Right lung (tissue), 2 donors: ENCODE measurements at regions not wholly inside any gene's neighbourhood (a gene's known extent, or its start where the extent isn't known, plus 50 kb on each side); places are given as distances from the start of the nearest gene placed in this dataset.

Experiments
- DNase-seq, 2 donors: peaks; one replicate each; pipeline ENCODE4 v3.0.0-alpha.2; 2013

DNA sequence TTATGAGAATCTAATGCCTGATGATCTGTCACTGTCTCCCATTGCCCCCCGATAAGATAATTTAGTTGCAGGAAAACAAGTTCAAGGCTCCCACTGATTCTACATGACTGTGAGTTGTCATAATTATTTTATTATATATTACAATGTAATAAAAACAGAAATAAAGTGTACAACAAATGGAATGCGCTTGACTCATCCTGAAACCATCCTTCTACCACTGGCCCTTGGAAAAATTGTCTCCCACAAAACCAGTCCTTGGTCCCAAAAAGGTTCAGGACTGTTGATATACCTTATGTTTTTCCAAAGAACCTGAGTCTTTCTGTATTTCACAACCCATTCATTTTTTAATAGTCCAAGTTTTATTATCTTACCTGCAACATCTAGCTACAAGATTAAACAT lies 403.5 kb downstream of the TAF11L14 start:
- no peak for DNase-seq

DNA sequence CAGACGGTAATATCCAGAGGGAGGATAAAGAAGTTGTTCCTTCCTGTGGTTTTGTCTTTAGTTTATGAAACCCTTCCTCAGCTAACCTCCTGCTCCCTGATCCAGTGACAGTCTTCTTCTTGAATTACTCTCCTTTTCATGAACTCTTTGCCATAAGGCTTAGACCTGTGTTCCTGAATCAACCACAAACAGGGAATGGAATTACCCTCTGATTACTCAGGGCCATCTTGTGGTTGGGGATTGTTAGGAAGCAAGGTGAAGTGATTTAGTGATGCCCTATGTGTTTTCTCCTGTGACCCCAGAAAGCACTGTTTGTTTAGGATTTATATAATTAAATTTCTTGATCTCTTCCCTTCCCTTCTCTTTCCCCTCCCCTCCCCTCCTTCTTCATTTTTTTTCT lies 409.1 kb downstream of the TAF11L14 start:
- no peak for DNase-seq

DNA sequence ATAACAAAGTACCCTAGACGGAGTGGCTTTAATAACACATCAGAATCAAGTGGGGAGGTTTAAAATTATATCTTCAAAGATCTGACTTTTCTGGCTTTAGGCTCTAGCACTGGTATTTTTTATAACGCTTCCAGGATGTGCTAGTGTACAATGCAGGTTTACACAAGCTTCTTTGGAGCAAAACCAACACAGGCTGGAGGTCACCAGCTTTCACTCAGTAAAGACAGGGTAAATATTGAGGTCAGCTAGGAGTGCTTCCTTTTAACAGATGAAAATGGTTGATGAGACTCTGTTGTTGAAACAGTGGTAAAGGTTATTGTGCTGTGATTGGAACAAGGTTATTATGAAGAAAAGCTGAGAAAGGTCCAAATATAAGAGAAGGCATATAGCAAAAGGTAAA lies 414.2 kb downstream of the TAF11L14 start:
- DNase-seq: no peak

DNA sequence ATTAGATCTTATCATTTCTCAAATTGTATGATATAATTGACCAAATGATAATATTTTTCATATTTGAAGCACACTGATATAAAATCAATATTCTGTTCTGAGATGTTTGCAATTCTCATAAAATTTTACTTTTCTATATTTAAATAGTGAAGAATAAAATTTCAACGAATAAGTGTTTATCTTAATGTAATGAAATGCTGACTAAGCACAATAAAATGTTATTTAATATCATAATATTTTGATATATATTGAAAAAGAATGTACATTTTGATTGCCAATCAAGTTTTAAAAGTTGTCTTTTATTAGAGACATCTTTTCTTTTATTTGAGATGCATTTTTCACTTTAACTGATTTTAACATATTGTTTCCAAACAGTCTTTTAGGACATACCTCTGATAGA lies 416.1 kb downstream of the TAF11L14 start:
- no peak for DNase-seq

DNA sequence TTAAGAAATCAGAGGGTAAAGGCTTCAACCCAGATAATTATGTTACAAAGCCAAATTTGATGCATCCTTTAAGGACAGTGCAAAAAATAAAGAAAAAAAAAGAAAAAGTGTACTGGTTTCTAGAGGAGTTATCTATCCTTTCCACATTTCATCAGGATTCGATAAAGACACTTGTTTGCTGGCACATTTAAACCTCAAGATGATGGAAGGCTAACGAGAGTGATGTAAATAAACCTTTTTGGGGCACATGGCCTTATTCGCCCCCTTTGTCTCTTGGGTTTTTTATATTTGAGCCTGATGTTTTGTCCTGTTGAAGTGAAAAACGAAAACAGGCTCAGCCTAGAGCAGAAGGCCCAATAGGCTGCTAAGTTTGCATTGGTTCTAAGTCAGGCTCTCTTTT lies 416.5 kb downstream of the TAF11L14 start:
- DNase-seq: no peak

DNA sequence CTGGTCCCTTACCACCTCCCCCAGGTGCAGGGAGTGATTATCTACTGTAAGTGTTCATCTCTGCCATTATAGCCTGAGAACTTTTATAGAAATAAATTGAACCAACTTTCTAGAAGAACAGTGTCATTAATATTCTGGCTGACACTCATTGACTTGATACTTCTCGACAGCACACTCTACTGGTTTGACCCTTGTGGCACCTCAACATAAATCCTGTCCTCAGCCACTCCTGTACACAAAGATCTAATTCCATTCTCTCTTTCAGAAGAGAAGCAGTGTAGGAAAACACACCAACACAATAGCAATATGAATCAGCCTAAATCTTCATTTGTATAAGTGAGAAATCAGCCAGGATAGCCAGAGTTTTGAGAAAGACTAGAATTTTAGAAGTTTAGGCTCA lies 417.7 kb downstream of the TAF11L14 start:
- DNase-seq: no peak

DNA sequence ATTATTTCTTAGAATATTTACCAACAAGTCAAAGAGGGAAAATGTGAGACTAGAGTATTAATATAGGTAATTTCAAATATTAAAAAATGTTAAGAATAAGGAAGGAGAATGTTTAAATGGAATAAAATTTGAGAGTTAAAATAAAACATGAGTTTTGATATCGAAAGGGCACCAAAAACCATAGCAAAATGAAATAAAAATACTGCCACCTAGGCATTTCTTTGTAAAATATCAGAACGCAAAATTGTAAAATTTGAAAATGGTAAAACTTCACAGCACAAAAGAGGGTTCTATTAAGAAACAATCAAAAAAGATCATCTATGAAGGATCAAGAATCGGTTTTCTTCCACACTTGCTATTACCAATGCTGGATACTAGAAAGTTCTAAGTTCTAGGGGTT lies 418.3 kb downstream of the TAF11L14 start:
- no peak for DNase-seq

DNA sequence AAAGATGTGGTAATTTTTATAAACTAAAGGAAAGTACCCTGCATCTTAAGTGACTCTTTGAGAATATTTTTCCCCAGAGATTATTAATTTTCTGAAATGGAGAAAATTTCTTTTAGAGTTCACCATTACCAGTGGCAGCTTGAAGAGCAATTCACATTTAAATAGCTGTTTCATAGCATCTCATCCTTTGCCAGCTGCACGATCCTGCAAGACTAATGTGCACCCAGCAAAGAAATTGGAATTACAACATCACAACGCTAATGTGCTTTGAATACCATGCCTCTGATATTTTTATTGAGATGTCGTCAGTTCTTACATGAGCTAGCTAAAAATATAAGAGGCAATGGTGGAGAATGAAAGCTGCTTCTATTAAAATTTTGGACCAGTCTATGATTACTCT lies 423.5 kb downstream of the TAF11L14 start:
- no peak for DNase-seq

DNA sequence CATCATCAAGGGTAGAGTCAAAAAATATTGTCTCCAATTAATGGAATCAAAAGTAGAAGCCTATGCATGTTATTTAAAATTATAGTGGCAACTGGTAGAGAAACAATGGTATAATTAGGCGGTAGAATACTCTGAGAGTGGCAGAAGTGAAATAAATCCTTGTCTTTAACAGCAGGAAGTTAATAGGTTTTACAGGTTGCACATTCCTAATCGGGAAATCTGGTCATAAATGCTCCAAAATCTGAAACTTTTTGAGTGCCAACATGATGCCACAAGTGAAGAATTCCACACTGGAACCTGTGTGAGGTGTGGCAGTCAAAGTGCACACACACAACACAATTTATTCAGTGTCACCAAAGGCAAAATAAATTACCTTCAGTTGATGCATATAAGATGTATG lies 433.4 kb downstream of the TAF11L14 start:
- no peak for DNase-seq

DNA sequence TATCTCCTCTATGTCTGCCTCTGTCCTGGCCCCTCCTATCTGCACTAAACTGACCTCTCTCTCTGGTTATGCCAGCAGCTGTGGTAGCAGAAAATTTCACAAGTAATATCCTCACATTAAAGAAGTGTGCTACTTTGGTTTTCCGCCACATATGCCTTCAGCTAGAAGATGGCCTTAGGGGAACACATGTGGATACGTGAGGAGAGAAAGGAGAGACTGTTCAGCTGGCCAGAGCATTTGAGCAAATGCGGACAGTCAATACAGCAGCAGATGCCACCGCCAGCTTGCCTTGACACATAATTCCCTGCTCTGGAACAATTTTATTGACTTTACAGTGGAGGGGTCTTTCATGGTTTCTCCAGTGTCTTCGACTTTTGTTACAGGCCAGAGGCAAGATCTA lies 434.6 kb downstream of the TAF11L14 start:
- DNase-seq: no peak

DNA sequence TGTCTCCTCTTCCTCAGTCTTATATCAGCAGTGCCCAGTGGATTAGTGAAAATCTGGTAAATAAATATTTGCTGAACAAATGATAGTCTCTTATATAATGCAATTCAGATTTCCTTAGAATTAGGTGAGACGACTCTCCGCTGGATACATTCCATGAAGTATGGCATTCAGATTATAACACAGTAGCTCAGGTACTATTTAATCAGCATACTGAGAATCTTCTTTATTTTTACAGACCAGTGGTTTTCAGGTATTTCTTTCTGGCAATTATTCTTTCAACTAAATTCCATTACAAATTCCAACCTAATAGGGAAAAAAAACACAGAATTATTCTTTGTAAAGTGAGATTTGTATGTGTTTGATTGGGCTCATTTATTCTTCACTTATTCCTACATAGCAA lies 435.5 kb downstream of the TAF11L14 start:
- DNase-seq: no peak

DNA sequence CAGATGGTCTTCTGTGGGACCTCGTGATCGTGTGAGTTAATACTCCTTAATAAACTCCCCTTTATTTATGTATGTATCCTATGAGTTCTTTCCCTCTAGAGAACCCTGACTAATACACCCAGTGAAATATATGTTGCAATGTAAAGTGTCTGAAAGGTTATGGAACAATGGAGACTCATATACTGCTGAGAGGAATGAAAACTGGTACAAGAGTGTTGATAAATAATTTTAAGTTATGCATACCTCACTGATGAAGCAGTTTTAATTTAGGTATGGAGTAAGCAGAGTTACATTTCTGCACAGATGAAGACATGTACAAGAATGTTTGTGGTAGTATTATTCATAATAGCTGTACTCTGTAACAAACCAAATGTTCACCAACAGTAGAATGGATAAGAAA lies 438.3 kb downstream of the TAF11L14 start:
- DNase-seq: no peak

DNA sequence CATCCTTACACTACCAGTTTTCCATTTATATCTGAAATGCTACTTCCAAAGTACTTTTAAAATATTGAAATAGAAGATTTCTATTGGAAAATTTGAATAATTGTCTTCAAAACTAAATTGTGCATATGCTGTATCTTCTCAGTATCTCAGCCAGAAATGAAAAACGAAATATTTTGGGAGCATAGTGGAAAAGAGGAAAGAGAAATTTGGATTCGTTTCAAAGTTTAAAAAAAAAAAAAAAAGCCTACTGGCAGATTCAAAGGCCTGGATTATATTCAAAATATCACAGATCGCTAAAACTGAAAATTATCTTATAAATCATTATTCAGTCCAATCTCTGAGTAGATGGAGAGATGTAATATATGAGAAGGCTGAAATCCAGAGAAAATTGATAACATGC lies 440.7 kb downstream of the TAF11L14 start:
- DNase-seq: no peak

DNA sequence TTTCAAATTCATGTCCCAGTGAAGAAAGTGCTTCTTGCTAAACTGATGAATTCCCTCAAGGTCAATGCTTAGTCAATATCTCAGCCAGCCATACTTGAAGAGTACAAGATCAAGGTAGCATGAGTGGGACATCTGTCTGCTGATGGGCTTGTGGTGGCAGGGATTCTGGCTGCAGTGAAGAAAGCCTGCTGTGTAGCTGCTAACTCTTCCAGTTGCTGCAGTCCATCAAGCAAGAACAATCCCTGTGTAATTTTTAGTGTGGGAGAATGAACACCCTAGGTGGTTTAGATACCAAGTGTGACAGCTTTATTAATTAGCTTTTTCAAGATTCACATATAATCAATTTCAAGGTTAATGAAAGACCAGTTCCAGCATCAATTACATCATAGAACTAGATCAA lies 443.9 kb downstream of the TAF11L14 start:
- no peak for DNase-seq

DNA sequence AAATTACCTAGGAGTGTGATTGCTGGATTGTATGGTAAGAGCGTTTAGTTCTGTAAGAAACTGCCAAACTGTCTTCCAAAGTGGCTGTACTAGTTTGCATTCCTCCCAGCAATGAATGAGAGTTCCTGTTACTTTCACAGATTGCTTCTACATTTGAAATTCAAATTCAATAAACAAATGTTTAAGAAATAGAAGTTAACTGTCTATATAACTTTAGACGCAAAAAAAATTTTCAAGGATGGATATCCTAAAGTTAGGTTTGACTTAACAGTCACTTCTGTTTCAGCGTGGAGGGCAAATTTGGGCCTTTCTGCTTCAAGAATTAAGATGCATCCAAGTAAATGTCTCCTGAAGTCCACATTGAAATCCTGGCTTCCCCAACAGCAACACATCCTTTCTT lies 445.6 kb downstream of the TAF11L14 start:
- DNase-seq: no peak

DNA sequence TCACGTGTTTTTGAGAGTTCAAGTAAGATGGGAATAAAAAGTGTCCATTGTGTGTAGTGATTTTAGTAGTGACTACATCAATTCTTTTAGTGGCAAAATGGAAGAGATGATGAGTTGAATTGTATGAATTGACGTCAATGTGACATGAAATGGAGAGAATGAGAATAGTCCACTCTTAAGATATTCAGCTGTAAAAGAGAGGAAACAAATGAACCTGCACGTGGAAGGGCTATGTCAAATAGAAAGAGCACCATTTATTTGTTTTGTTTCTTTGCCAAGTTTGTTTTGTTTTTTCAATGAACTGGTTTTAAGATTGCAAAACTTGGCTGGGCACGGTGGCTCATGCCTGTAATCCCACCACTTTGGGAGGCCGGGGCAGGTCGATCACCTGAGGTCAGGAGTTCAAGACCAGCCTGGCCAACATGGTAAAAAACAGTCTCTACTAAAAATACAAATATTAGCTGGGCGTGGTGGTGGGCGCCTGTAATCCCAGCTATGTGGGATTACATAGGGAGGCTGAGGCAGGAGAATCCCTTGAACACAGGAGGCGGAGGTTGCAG lies 453.8 kb downstream of the TAF11L14 start:
- DNase-seq: no peak

DNA sequence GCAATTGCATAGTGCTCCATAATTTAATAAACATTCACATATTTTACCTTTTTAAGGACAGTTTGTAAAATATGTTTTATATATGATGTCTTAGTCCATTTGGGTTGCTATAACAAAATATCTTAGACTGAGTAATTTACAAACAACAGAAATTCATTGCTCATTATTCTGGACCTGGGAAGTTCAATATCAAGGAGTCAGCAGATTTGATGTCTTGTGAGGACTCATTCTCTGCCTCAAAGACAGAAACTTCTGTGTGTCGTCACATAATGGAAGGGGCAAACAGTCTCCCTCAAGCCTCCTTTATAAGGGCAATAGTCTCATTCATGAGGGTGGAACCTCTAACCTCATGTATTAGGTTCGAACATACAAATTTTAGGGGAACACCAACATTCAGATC lies 455.9 kb downstream of the TAF11L14 start:
- DNase-seq: no peak

DNA sequence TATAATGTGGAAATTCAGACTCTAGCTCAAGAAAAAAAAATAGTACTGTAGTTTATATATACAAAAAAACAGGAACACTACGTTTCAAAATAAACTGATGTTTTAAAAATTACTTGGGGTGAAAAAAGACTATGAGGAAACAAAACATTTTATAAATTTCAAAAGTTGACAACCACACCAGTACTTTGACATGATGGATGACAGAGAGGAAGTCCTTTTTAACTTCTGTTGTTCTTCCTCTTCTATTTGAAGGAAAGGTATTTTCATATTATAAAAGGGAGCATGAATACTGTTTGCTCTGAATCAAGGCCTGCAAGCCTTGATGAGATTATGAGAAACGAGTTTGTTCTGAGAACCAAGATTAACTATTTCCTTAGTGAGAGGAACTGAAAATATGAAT lies 456.9 kb downstream of the TAF11L14 start:
- no peak for DNase-seq

DNA sequence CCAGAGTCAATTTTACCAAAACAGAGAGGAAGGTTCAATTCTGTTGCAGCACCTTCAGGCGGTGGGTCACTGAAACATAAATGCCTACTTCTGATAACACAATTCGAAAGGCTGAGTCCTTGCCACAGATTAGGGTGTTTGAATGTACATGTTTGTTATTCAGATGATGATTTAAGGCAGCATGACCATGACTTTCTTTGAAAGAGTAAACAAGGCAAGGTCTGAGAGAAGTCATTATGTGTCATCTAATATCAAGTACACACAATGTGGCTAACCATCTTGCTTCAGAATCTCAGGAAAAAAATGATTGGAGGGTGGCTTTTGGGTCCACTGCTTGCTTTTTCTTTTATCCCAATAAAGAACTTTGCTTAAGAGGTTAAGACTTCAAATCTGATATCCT lies 457.5 kb downstream of the TAF11L14 start:
- no peak for DNase-seq

DNA sequence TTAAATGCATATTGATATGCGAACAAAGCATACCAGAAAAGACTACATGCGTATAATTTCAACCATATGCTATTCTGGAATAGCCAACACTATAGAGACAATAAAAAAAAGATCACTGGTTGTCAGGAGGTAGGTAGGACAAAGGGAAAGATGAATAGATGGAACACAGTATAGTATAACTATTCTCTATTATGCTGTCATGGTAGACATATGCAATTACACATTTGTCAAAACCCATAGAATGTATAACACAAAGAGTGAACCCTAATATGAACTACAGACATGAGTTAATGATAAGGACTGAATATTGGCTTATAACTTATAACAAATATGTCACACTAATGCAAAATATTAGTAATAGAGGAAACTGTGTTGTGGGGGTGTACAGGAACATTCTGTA lies 460.8 kb downstream of the TAF11L14 start:
- DNase-seq: no peak

DNA sequence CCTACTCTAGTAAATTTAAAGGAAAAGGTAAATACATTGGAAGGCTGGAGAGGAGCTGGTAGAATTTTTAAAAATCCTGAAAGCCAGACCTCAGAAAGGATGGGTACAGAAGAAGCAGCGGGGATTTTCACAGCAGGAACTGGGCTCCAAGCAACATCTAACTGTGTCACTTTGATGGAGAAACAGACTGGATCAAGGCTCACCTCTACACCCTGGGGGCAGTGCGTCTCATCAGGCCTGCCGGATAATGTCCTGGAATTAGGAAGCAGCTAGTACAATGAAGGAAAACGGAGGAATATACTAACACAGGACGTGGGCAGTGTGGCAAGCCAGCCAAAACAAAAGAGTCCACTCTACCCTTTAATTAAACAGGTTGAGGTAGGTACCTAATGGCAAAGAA lies 463.6 kb downstream of the TAF11L14 start:
- DNase-seq: no peak

DNA sequence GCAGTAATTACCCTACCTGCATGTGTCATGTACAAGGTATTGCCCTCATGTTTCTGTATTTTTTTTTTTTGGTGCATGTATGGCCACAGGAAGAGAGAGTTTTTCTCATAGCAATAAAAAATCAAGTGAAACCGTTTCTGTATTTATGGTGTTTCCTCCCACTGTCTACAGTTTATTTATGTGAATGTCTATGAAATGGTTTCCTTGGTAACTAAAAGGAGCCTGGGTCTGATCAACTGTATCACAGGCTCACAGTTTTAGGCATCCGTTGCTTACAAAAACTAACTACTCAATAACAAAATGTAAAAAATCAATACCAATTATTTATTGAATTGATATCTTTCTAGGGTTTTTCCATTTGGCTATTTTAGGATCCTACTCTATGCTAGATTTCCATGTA lies 464.4 kb downstream of the TAF11L14 start:
- DNase-seq: no peak

DNA sequence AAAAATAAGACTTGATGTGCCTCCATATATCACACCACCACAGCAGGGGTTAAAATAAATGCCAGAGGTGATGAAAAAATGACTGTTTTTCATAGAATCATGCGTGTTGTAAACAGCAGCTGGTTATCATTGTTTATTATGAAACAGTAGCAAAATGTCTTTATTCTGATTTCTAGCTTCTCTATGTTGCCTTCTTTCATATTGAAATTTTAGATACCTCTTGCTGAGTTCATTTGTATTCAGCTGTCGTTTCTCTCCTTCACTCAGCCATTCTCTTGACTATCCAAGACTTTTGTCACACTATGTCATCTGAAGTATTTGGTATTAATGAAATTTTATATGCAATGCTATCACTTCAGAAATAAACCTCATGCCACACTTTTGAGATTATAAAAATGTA lies 465.0 kb downstream of the TAF11L14 start:
- no peak for DNase-seq

DNA sequence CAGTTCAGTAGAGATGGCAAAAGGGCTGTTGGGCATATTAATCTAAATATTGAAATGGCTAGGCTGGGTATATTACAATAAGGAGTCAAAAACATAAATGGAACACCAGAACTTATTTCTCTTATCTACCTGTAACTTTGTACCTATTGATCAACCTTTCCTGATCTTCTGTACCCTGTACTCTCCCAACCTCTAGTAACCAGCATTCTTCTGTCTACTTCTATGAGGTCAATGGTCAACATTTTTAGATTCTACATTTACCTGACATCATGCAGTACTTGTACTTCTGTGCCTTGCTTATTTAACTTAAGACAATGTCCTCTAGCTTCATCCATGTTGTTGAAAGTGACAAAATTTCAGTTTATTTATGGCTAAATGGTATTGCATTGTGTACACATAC lies 467.3 kb downstream of the TAF11L14 start:
- DNase-seq: no peak

DNA sequence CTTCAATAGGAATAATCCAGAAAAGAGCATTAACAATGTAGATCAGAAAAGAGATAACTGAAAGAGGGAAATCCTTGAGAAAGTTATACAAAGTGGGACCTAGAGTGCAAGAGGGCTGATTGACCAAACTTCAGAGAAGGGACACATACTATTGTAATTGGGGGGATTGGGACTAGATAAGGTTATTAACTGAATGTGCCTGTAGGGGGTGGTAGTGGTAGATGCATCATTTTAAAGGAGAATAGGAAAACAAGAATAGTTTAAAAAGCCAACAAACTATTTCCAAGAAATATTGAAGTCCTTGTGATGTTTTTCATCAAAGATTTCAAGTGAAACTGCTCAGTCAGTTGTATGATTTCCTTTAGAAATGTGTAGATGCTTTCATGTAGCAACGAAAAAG lies 468.5 kb downstream of the TAF11L14 start:
- no peak for DNase-seq
